GM21526 (cell line): ENCODE measurements at regions not wholly inside any gene's neighbourhood (a gene's known extent, or its start where the extent isn't known, plus 50 kb on each side); places are given as distances from the start of the nearest gene placed in this dataset.

ENCODE experiments used
- ATAC-seq: cut with Tn5 transposase; IDR thresholded peaks from one replicate; pipeline ENCODE4 v1.9.1; 2021; ENCODE audit warnings: moderate library complexity; ENCODE audit not compliant: unreplicated experiment, low FRiP score

GRCh38 chr14:53695692-53696214 is 260.9 kb downstream of the BMP4 start:
- ATAC-seq: no peak

- no peak for ATAC-seq
These were observed 263.7 kb downstream of the BMP4 start for GRCh38 chr14:53692885-53693284.

DNA sequence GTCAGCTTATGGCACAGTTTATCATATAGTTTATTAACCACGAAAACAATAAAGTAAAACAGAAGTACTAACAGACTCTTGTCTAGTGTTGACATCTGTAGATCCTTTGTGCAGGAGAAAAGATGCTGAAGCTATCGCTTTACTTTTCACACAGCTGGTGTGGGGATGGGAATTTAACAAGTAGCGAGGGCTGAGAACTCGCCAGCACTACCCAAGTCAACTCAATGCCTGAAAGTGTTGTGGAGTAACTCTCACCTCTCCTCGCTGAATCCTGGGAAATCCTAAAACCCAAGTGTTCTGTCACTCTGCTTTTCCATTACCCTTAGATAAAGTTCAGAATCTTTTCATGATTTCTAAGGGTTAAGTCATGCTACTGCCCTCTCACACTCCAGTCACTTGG is 264.2 kb downstream of the BMP4 start:
- ATAC-seq: no peak

DNA sequence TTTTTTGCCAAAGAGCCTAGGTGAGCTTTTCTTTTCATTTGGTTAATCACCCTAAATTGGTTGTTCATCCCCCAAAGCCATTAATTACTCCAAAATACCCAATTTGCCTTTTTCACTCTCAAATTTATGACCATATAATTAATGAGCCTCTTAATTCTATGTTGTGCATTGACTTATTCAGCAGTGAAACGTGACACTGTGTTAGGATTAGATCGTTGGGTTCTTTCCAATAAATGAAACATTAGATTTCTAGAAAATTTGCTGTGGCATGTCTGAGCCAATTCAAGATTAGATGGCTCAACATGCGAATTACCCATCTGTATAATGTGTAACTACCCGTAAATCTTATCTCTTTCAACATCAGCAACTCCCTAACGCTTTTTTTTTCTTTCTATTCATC is 273.4 kb downstream of the BMP4 start:
- ATAC-seq: no peak

DNA sequence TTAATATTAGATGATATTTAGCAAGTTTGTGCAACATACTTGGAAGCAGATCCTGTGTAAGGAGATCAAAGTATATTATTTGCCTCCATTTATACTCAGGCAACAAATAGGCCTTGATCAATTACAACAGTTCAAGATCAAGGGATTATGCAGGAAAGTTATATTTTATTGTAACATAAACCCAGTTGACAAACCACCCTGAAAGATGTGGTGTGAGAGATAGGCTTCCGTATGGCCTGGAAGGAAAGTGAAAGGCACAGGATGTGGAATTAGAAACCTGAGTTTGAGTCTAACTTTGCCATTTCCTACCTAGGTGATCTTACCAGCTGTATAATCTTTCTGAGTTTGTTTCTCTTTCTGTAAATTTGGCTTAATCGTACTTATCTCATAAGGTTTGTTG is 284.1 kb downstream of the BMP4 start:
- no peak for ATAC-seq

GRCh38 chr14:53670701-53671100 is 285.9 kb downstream of the BMP4 start:
- no peak for ATAC-seq

- no peak for ATAC-seq
These were observed 287.7 kb downstream of the BMP4 start for GRCh38 chr14:53668897-53669296.

GRCh38 chr14:53663709-53664108 is 292.9 kb downstream of the BMP4 start:
- ATAC-seq: no peak

DNA sequence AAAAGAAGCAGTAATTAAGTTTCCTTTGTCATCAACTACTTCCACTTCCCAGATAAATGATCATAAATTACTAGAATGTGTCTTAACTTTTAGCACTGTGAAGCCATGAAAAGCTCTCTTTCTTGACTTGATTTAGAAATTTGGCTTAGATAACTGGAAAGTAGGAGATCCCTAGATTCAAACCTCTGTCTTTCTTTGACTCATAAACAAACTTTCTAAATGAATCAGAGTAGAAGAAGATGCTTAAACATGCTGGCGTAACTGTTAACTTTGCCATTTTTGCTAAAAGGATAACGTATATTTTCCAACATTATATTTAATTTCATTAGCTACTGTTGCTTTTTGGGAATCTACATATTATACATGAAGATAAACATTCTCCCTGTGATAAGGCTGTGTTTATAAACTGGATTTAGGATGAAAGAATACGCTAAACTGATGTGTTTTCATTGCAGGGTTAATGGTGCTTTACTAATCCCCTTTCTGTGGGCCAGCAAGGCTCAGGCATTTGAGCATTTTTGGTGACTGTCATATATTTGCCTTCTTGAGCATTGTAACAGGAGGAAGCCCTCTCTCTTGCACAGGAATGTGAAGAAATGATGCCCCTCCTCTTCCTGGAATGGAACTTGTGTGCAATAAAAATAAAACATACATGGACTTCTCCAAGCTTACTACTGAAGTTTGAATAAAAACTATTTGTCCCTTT is 301.4 kb downstream of the BMP4 start:
- ATAC-seq: no peak

DNA sequence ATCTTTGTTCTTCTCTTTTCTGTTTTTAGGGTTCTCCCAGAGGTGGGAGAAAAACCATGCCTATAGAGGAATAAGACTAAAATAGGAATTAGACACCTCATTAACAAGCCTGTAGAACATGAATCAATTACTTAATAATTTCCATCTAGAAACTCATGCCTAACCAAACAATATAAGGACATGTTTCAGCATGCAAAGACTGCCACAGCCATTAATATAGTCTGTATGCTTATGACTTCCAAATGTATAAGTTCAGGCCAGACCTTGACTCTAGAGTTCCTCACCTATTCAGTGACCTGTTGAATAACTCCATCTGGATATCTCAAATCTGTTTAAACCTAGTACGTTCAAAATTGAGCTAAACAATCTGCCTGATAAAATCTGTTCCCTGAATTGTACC is 304.6 kb downstream of the BMP4 start:
- ATAC-seq: no peak

- no peak for ATAC-seq
These were observed 305.4 kb downstream of the BMP4 start for GRCh38 chr14:53651096-53651740.

DNA sequence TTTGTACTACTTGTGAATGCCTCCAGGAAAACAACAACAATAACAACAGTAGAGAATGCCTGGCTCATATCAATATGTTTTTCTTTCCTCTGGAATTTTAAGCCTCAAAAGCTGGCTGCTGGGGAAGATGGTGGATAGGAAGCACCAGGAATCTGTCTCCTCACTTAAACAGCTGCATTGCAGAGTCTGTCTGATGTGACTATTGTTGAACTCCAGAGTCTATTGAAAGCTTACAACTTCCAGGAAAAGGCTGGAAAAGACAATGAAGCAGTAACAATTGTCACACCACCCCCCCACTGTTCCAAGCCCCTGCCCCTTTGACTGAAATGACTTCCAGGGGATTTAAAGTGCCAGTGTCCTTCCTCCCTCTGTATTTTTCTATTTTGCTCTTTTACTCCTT is 309.7 kb downstream of the BMP4 start:
- no peak for ATAC-seq

GRCh38 chr14:53640695-53641094 is 315.9 kb downstream of the BMP4 start:
- no peak for ATAC-seq

- ATAC-seq: no peak
These were observed 317.7 kb downstream of the BMP4 start for GRCh38 chr14:53638966-53639365.

GRCh38 chr14:53634793-53635192 is 321.8 kb downstream of the BMP4 start:
- ATAC-seq: no peak

DNA sequence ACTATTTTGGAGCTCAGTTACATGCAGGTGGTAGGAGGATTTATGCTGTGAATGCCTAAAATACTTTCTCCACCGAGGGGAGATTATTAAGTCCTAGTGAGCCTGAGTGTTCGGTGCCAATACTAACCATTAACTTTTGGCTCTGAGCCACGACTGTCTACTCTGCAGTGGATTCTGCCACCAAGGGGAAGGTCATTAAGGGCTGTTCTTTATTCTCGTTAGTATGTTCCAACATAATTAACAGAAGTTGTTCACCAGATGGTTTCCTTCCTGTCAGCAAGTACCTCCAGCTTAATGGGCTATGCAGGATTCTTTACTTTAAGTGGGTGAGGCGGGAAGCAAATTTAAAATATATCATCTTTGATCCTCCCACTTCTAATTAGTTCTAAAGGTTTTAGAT is 326.3 kb downstream of the BMP4 start:
- ATAC-seq: no peak

DNA sequence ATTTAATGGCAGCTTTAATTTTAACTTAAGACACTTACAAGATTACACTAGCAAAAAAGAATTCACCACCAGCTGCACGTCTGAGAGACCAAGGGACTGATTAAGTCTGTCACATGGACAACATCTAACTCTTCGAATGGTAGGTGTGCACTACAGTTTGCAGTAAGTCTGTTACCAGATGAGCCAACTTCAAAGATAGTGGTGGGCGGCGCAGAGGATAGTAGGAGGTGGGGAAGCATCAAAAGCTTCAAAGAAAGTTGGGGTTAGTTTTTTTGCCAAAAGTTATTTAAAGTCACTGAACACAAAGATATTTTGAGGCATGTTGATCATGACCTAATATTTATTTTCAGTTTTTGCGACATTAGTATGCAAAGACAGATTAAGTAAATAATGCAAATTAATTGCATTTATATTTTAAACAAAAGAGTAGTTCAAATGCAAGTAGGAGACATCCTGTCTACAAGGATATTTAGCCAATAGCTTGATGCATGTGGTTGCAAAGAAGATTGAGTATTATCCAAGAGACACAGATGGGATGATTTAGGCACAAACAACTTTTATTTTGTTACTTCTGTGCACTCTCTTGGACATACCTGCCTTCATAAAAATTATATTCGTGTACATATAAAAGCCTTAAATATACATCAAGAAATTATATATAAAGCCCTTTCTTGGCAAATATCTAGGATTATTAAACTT is 327.7 kb downstream of the BMP4 start:
- no peak for ATAC-seq

- ATAC-seq: no peak
These were observed 328.4 kb downstream of the BMP4 start for GRCh38 chr14:53628261-53628660.

- no peak for ATAC-seq
These were observed 329.9 kb downstream of the BMP4 start for GRCh38 chr14:53626761-53627160.

DNA sequence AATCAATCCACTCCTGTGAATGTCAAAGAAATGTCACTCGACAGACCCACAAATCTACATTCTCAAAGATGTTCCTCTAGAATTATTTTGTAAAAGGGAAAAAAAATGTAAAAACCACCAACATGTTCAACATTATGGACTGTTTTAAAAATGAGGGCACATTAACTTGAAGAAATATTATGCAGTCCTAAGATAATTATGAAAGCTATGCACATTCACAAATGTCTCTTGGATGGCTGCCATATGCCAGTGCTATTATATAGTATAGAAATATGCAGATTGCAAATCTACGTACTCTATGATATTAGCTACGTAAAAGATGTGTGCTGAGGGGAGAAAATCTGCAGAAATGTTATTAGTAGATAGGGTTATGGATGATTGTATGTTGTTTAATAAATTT is 334.2 kb downstream of the BMP4 start:
- ATAC-seq: no peak

DNA sequence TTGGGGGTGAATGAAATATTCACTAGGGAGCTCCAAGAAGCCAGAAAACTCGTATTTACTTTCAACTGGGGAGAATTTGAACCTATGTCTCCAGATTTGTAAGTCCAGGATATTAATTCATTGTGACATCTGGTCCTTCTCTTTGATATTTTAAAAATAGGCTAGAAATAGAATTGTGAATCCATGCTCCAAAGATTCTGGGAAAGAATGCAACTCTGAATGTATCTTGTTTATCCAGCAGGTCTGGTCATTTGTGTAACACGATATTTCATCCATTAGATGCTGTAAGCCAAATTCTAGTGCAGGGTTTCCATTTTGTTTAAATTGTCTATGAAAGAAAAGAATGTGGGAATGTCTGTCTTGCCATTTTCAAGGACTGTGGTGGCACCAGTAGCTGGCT is 334.7 kb downstream of the BMP4 start:
- no peak for ATAC-seq

DNA sequence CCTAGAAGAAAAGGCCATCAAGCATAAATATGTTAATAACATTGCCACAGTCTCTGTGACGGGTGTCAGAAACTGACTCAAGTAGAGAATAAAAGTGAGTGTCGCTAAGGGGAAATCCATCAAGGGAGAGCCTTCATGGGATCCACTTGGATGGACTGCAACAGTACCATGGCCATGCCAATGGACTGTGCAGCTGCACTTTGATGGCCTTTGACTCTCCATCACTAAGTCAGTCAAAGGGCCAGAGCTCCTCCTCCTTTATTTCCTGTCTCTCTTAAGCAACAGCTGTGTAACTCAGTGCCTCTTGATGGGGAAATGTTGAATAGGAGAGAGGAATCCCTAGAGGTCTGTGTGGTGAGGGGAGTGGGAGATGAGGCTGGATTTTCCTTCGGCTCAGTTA is 335.2 kb downstream of the BMP4 start:
- no peak for ATAC-seq
